ENCODE measurements at regions not wholly inside any gene's neighbourhood (a gene's known extent, or its start where the extent isn't known, plus 50 kb on each side); places are given as distances from the start of the nearest gene placed in this dataset.

- FAIRE-seq (no peak), DNase-seq (ENCODE audit: low read depth) (no peak)
- no peaks in the 10 kb centered on the region for H3K4me1 Mint-ChIP-seq (ENCODE audit: low read depth, unreplicated experiment)
- H4K20me1 ChIP-seq (ENCODE audit: insufficient read depth, low read length) = no peaks in the 10 kb centered on the region
- no peak overlapping the region for H2AFZ ChIP-seq (ENCODE audit: low read depth, low read length)
- peaks cover 7% of the 10 kb centered on the region for H3K9me3 Mint-ChIP-seq (ENCODE audit: unreplicated experiment)
- no peaks in the 10 kb centered on the region for H3K4me1 ChIP-seq (ENCODE audit: insufficient read depth, low read length)
- no peak overlapping the region for H3K27ac ChIP-seq (ENCODE audit: low read depth, low read length)
- H3K27me3 ChIP-seq (ENCODE audit: insufficient read depth, low read length) = peaks cover 3% of the 10 kb centered on the region
- no peaks in the 10 kb centered on the region for H3K79me2 ChIP-seq (ENCODE audit: insufficient read depth, low read length)
- peaks cover 32% of the 10 kb centered on the region for H3K27me3 Mint-ChIP-seq (ENCODE audit: low read depth, unreplicated experiment)
- H3K36me3 Mint-ChIP-seq (ENCODE audit: low read depth, unreplicated experiment) = no peaks in the 10 kb centered on the region
- TF ChIP-seq, protein P1, sequence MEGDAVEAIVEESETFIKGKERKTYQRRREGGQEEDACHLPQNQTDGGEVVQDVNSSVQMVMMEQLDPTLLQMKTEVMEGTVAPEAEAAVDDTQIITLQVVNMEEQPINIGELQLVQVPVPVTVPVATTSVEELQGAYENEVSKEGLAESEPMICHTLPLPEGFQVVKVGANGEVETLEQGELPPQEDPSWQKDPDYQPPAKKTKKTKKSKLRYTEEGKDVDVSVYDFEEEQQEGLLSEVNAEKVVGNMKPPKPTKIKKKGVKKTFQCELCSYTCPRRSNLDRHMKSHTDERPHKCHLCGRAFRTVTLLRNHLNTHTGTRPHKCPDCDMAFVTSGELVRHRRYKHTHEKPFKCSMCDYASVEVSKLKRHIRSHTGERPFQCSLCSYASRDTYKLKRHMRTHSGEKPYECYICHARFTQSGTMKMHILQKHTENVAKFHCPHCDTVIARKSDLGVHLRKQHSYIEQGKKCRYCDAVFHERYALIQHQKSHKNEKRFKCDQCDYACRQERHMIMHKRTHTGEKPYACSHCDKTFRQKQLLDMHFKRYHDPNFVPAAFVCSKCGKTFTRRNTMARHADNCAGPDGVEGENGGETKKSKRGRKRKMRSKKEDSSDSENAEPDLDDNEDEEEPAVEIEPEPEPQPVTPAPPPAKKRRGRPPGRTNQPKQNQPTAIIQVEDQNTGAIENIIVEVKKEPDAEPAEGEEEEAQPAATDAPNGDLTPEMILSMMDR (IDR thresholded peaks at IDR 0.05; ENCODE audit: insufficient read depth, low read depth, low read length) = no peak
- TF ChIP-seq EZH2 (IDR thresholded peaks at IDR 0.05; ENCODE audit: insufficient read depth, low read length) = no peak
- H3K4me3 ChIP-seq (ENCODE audit: insufficient read depth, low read depth, low read length) = no peak overlapping the region
- H3K27ac Mint-ChIP-seq (ENCODE audit: unreplicated experiment) = no peak overlapping the region
- H3K36me3 ChIP-seq (ENCODE audit: insufficient read depth, low read length) = no peaks in the 10 kb centered on the region
- no peak overlapping the region for H3K4me3 Mint-ChIP-seq (ENCODE audit: unreplicated experiment)
- H3K4me2 ChIP-seq (ENCODE audit: low read length) = no peak overlapping the region
- no peak overlapping the region for H3K9ac ChIP-seq (ENCODE audit: low read length)
- no peaks in the 10 kb centered on the region for H3K9me3 ChIP-seq (ENCODE audit: insufficient read depth, low read depth, low read length)
These were observed 325.9 kb upstream of the PODXL start for GRCh38 chr7:131882321-131882720.

DNA sequence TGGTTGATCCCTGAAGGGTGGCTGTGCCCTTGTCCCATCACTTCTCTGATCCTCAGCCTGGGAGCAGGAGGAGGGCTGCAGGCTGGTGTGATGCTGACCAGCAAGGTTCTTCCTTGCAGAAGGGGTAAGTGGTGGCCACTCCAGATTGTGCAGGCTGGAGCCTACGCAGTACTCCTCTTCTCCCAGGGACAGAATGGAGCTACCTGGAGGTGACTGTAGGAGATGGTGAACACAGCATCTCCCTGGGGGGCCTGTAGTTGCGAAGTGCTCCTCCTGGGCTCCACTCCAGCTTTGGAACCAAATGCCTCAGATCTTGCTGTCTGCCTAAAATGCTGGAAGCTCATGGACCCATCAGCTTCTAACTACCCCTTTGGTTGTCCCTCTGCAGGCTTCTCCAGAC is 323.6 kb upstream of the PODXL start:
- Histone ChIP-seq H3K27ac (ENCODE audit: low read depth, low read length) (no peak overlapping the region), H3K36me3 (ENCODE audit: insufficient read depth, low read length) (no peaks in the 10 kb centered on the region), H3K4me1 (ENCODE audit: insufficient read depth, low read length) (no peaks in the 10 kb centered on the region), H3K9ac (ENCODE audit: low read length) (no peak overlapping the region), H3K4me2 (ENCODE audit: low read length) (no peak overlapping the region), H3K27me3 (ENCODE audit: insufficient read depth, low read length) (peaks cover 3% of the 10 kb centered on the region), H2AFZ (ENCODE audit: low read depth, low read length) (no peak overlapping the region), H3K4me3 (ENCODE audit: insufficient read depth, low read depth, low read length) (no peak overlapping the region), H4K20me1 (ENCODE audit: insufficient read depth, low read length) (no peaks in the 10 kb centered on the region), H3K9me3 (ENCODE audit: insufficient read depth, low read depth, low read length) (no peaks in the 10 kb centered on the region), H3K79me2 (ENCODE audit: insufficient read depth, low read length) (no peaks in the 10 kb centered on the region)
- no peak for FAIRE-seq
- no peak for DNase-seq (ENCODE audit: low read depth)
- peaks cover 27% of the 10 kb centered on the region for H3K27me3 Mint-ChIP-seq (ENCODE audit: low read depth, unreplicated experiment)
- H3K4me1 Mint-ChIP-seq (ENCODE audit: low read depth, unreplicated experiment) = no peaks in the 10 kb centered on the region
- H3K9me3 Mint-ChIP-seq (ENCODE audit: unreplicated experiment) = peaks cover 1% of the 10 kb centered on the region
- no peaks in the 10 kb centered on the region for H3K36me3 Mint-ChIP-seq (ENCODE audit: low read depth, unreplicated experiment)
- no peak for TF ChIP-seq EZH2 (IDR thresholded peaks at IDR 0.05; ENCODE audit: insufficient read depth, low read length)
- TF ChIP-seq, protein P1 (IDR thresholded peaks at IDR 0.05; ENCODE audit: insufficient read depth, low read depth, low read length) = no peak
- H3K4me3 Mint-ChIP-seq (ENCODE audit: unreplicated experiment) = no peak overlapping the region
- H3K27ac Mint-ChIP-seq (ENCODE audit: unreplicated experiment) = no peak overlapping the region

- Histone ChIP-seq H3K27me3 (ENCODE audit: insufficient read depth, low read length) (peaks cover 5% of the 10 kb centered on the region), H3K36me3 (ENCODE audit: insufficient read depth, low read length) (no peaks in the 10 kb centered on the region), H3K4me3 (ENCODE audit: insufficient read depth, low read depth, low read length) (no peak overlapping the region), H3K4me2 (ENCODE audit: low read length) (no peak overlapping the region), H4K20me1 (ENCODE audit: insufficient read depth, low read length) (no peaks in the 10 kb centered on the region), H3K9me3 (ENCODE audit: insufficient read depth, low read depth, low read length) (no peaks in the 10 kb centered on the region), H2AFZ (ENCODE audit: low read depth, low read length) (no peak overlapping the region), H3K79me2 (ENCODE audit: insufficient read depth, low read length) (no peaks in the 10 kb centered on the region), H3K27ac (ENCODE audit: low read depth, low read length) (no peak overlapping the region), H3K4me1 (ENCODE audit: insufficient read depth, low read length) (no peaks in the 10 kb centered on the region), H3K9ac (ENCODE audit: low read length) (no peak overlapping the region)
- Mint-ChIP-seq H3K27me3 (ENCODE audit: low read depth, unreplicated experiment) (peaks cover 31% of the 10 kb centered on the region), H3K36me3 (ENCODE audit: low read depth, unreplicated experiment) (no peaks in the 10 kb centered on the region), H3K27ac (ENCODE audit: unreplicated experiment) (no peak overlapping the region), H3K4me3 (ENCODE audit: unreplicated experiment) (no peak overlapping the region), H3K4me1 (ENCODE audit: low read depth, unreplicated experiment) (no peaks in the 10 kb centered on the region), H3K9me3 (ENCODE audit: unreplicated experiment) (peaks cover 1% of the 10 kb centered on the region)
- FAIRE-seq (no peak), DNase-seq (ENCODE audit: low read depth) (no peak)
- TF ChIP-seq EZH2 (IDR thresholded peaks at IDR 0.05; ENCODE audit: insufficient read depth, low read length) = no peak
- TF ChIP-seq, protein P1 (IDR thresholded peaks at IDR 0.05; ENCODE audit: insufficient read depth, low read depth, low read length) = no peak
These were observed 323.0 kb upstream of the PODXL start for GRCh38 chr7:131879424-131879823.

All from astrocyte (in vitro differentiated cells and primary cell).